Small intestine (tissue), 7 donors: ENCODE measurements at regions not wholly inside any gene's neighbourhood (a gene's known extent, or its start where the extent isn't known, plus 50 kb on each side); places are given as distances from the start of the nearest gene placed in this dataset.
A peak's percentile ranks its signal among the peaks of the same experiment; 100 is the strongest.

Experiments
- DNase-seq, 2 donors: peaks; one replicate each; pipeline versions ENCODE4 v3.0.0 to v3.0.0-alpha.2; 2013
- FAIRE-seq: peaks from 2 replicates; lab custom pipeline; 2012; peaks lifted over from hg19 to GRCh38; lab: Jason Lieb, UNC
- H3K27ac ChIP-seq, 3 donors: one replicate each; pipeline ENCODE4 v1.5.1; 2013; ENCODE audit warnings: low read length in 2 of 3, mild to moderate bottlenecking in 2 of 3, control low read depth in 1 of 3, inconsistent platforms in 1 of 3, low read depth in 1 of 3, moderate library complexity in 1 of 3
- H3K27me3 ChIP-seq, 3 donors: one replicate each; pipeline ENCODE4 v1.6.1; 2013; ENCODE audit warnings: low read length in 3 of 3, inconsistent platforms in 1 of 3; ENCODE audit not compliant: control insufficient read depth in 3 of 3, insufficient read depth in 3 of 3
- H3K36me3 ChIP-seq, 3 donors: one replicate each; pipeline ENCODE4 v1.6.1; 2013; ENCODE audit warnings: low read length in 3 of 3, inconsistent platforms in 1 of 3, low read depth in 1 of 3, mild to moderate bottlenecking in 1 of 3, moderate library complexity in 1 of 3; ENCODE audit not compliant: control insufficient read depth in 3 of 3, insufficient read depth in 2 of 3
- H3K4me1 ChIP-seq, 3 donors: one replicate each; pipeline ENCODE4 v1.6.1; 2013; ENCODE audit warnings: low read length in 2 of 3, inconsistent platforms in 1 of 3, low read depth in 1 of 3, mild to moderate bottlenecking in 1 of 3, moderate library complexity in 1 of 3; ENCODE audit not compliant: control insufficient read depth in 3 of 3, insufficient read depth in 2 of 3
- H3K4me3 ChIP-seq, 3 donors: one replicate each; pipeline ENCODE4 v1.5.1; 2013; ENCODE audit warnings: low read length in 3 of 3, control low read depth in 1 of 3, inconsistent platforms in 1 of 3, low read depth in 1 of 3, mild to moderate bottlenecking in 1 of 3, moderate library complexity in 1 of 3
- H3K9me3 ChIP-seq, 2 donors: one replicate each; pipeline ENCODE4 v1.6.1; 2013; ENCODE audit warnings: low read depth in 1 of 2, low read length in 1 of 2; ENCODE audit not compliant: control insufficient read depth in 2 of 2, insufficient read depth in 1 of 2
- WGBS, 3 donors: extraction: QIAGEN DNeasy Blood & Tissue Kit; methylation state at CpG; one replicate each; pipeline ENCODE4 v1.1.7; 2013; 5-methylcytosine and 5-hydroxymethylcytosine counted together
- donor health status: healthy with polysubstance abuse.
- donor health status: control.
- donor health status: control.
- donor health status: Bipolar disorder and iron deficiency.
- donor health status: healthy.

GRCh38 chr12:87518481-87518880 lies 510.7 kb downstream of the C12orf50 start:
- H3K4me3 ChIP-seq = no peak overlapping the region
- no peak overlapping the region for H3K27ac ChIP-seq
- no peaks in the 10 kb centered on the region for H3K36me3 ChIP-seq
- DNase-seq (no peak), FAIRE-seq (no peak)
- H3K9me3 ChIP-seq = no peaks in the 10 kb centered on the region
- H3K27me3 ChIP-seq = no peaks in the 10 kb centered on the region
- 67 to 76% (median 70%) methylated on average over 1 of the region's 1 CpG for WGBS, 3 donors
- no peaks in the 10 kb centered on the region for H3K4me1 ChIP-seq

- Histone ChIP-seq H3K36me3 (no peaks in the 10 kb centered on the region), H3K4me3 (no peak overlapping the region), H3K4me1 (no peaks in the 10 kb centered on the region), H3K27me3 (no peaks in the 10 kb centered on the region), H3K9me3 (no peaks in the 10 kb centered on the region), H3K27ac (no peak overlapping the region)
- FAIRE-seq = no peak
- 71 to 92% (median 87%) methylated on average over 1 of the region's 1 CpG for WGBS, 3 donors
- DNase-seq = no peak
Observed at GRCh38 chr12:87518036-87518435, 511.2 kb downstream of the C12orf50 start.

GRCh38 chr12:87513536-87514280 lies 515.5 kb downstream of the C12orf50 start:
- H3K27me3 ChIP-seq = no peaks in the 10 kb centered on the region
- H3K9me3 ChIP-seq = no peaks in the 10 kb centered on the region
- 58 to 78% (median 64%) methylated on average over 2 of the region's 2 CpGs for WGBS, 3 donors
- no peak for FAIRE-seq
- H3K27ac ChIP-seq = no peak overlapping the region
- no peaks in the 10 kb centered on the region for H3K36me3 ChIP-seq
- H3K4me1 ChIP-seq = no peaks in the 10 kb centered on the region
- H3K4me3 ChIP-seq = no peak overlapping the region
- no peak for DNase-seq

- Histone ChIP-seq H3K4me3 (no peak overlapping the region), H3K36me3 (no peaks in the 10 kb centered on the region), H3K9me3 (no peaks in the 10 kb centered on the region), H3K27me3 (no peaks in the 10 kb centered on the region), H3K4me1 (no peaks in the 10 kb centered on the region), H3K27ac (no peak overlapping the region)
- no peak for FAIRE-seq
- WGBS, 3 donors = 66 to 75% (median 73%) methylated on average over 3 of the region's 3 CpGs
- DNase-seq = no peak
Observed at GRCh38 chr12:87511371-87511770, 517.8 kb downstream of the C12orf50 start.

GRCh38 chr12:87509237-87509820 lies 519.9 kb downstream of the C12orf50 start:
- H3K9me3 ChIP-seq = no peaks in the 10 kb centered on the region
- DNase-seq (no peak), FAIRE-seq (no peak)
- no peaks in the 10 kb centered on the region for H3K4me1 ChIP-seq
- no peaks in the 10 kb centered on the region for H3K27me3 ChIP-seq
- H3K27ac ChIP-seq = no peak overlapping the region
- no peaks in the 10 kb centered on the region for H3K36me3 ChIP-seq
- no peak overlapping the region for H3K4me3 ChIP-seq

- Histone ChIP-seq H3K4me1 (no peaks in the 10 kb centered on the region), H3K27me3 (no peaks in the 10 kb centered on the region), H3K36me3 (no peaks in the 10 kb centered on the region), H3K9me3 (no peaks in the 10 kb centered on the region), H3K4me3 (no peak overlapping the region), H3K27ac (no peak overlapping the region)
- WGBS, 3 donors = 81 to 87% (median 84%) methylated on average over 3 of the region's 3 CpGs
- DNase-seq (no peak), FAIRE-seq (no peak)
Observed at GRCh38 chr12:87491598-87491997, 537.6 kb downstream of the C12orf50 start.

GRCh38 chr12:87491089-87491488 lies 538.1 kb downstream of the C12orf50 start:
- Histone ChIP-seq H3K9me3 (no peaks in the 10 kb centered on the region), H3K4me1 (no peaks in the 10 kb centered on the region), H3K27ac (no peak overlapping the region), H3K36me3 (no peaks in the 10 kb centered on the region), H3K4me3 (no peak overlapping the region), H3K27me3 (no peaks in the 10 kb centered on the region)
- WGBS, 3 donors = 15 to 28% (median 21%) methylated on average over 1 of the region's 1 CpG
- FAIRE-seq = peak; percentile 51
- no peak for DNase-seq

- H3K27me3 ChIP-seq = no peaks in the 10 kb centered on the region
- no peaks in the 10 kb centered on the region for H3K4me1 ChIP-seq
- FAIRE-seq = no peak
- H3K36me3 ChIP-seq = no peaks in the 10 kb centered on the region
- no peak overlapping the region for H3K27ac ChIP-seq
- DNase-seq = no peak
- H3K9me3 ChIP-seq = peaks cover 0 to under 1% of the 10 kb centered on the region in 2 donors
- no peak overlapping the region for H3K4me3 ChIP-seq
Observed at GRCh38 chr12:87469295-87469694, 559.9 kb downstream of the C12orf50 start.

- H3K9me3 ChIP-seq = no peaks in the 10 kb centered on the region
- H3K27ac ChIP-seq = no peak overlapping the region
- DNase-seq (no peak), FAIRE-seq (no peak)
- H3K27me3 ChIP-seq = no peaks in the 10 kb centered on the region
- H3K4me3 ChIP-seq = no peak overlapping the region
- H3K36me3 ChIP-seq = no peaks in the 10 kb centered on the region
- no peaks in the 10 kb centered on the region for H3K4me1 ChIP-seq
Observed at GRCh38 chr12:87467936-87468335, 561.3 kb downstream of the C12orf50 start.
